Mesendoderm (in vitro differentiated cells): ENCODE measurements at regions not wholly inside any gene's neighbourhood (a gene's known extent, or its start where the extent isn't known, plus 50 kb on each side); places are given as distances from the start of the nearest gene placed in this dataset.
A peak's percentile ranks its signal among the peaks of the same experiment; 100 is the strongest.

Experiments used
- DNase-seq: peaks from one replicate; pipeline ENCODE4 v3.0.0; 2013
- H2AK5ac ChIP-seq: 2 replicates; pipeline ENCODE4 v1.6.1; 2013; ENCODE audit warnings: low read length, inconsistent platforms
- H2BK120ac ChIP-seq: 2 replicates; pipeline ENCODE4 v1.6.1; 2013; ENCODE audit warnings: low read depth, mild to moderate bottlenecking, low read length, moderate library complexity, mixed read lengths
- H2BK15ac ChIP-seq: replicated peaks from 2 replicates; pipeline ENCODE4 v1.6.1; 2013; ENCODE audit warnings: low read depth, mild to moderate bottlenecking, moderate library complexity
- H2BK5ac ChIP-seq: 2 replicates; pipeline ENCODE4 v1.6.1; 2013; ENCODE audit warnings: low read length, inconsistent platforms
- H3K18ac ChIP-seq: 2 replicates; pipeline ENCODE4 v1.6.1; 2013; ENCODE audit warnings: mild to moderate bottlenecking, low read length, mixed read lengths
- H3K23ac ChIP-seq: one replicate; pipeline ENCODE4 v1.6.1; 2013; ENCODE audit warnings: low read length
- H3K27ac ChIP-seq: 2 replicates; pipeline ENCODE4 v1.5.1; 2013; ENCODE audit warnings: low read depth, mild to moderate bottlenecking, inconsistent platforms, low read length, moderate library complexity
- H3K27me3 ChIP-seq: 2 replicates; pipeline ENCODE4 v1.6.1; 2013; ENCODE audit warnings: low read length, control low read depth, mild to moderate bottlenecking, inconsistent platforms; ENCODE audit not compliant: insufficient read depth, poor library complexity
- H3K36me3 ChIP-seq: 2 replicates; pipeline ENCODE4 v1.6.1; 2013; ENCODE audit warnings: low read length, inconsistent platforms; ENCODE audit not compliant: control insufficient read depth, insufficient read depth
- H3K4ac ChIP-seq: one replicate; pipeline ENCODE4 v1.6.1; 2013; ENCODE audit warnings: low read depth, mild to moderate bottlenecking, low read length, moderate library complexity
- H3K4me1 ChIP-seq: 2 replicates; pipeline ENCODE4 v1.6.1; 2013; ENCODE audit warnings: low read depth, low read length, inconsistent platforms; ENCODE audit not compliant: control insufficient read depth
- H3K4me2 ChIP-seq: 2 replicates; pipeline ENCODE4 v1.6.1; 2013; ENCODE audit warnings: low read length
- H3K4me3 ChIP-seq: 2 replicates; pipeline ENCODE4 v1.5.1; 2013; ENCODE audit warnings: mild to moderate bottlenecking, low read length
- H3K56ac ChIP-seq: one replicate; pipeline ENCODE4 v1.6.1; 2013; ENCODE audit warnings: low read length
- H3K79me1 ChIP-seq: 2 replicates; pipeline ENCODE4 v1.6.1; 2013; ENCODE audit warnings: low read length, inconsistent platforms
- H3K79me2 ChIP-seq: 2 replicates; pipeline ENCODE4 v1.6.1; 2013; ENCODE audit warnings: mild to moderate bottlenecking, low read length; ENCODE audit not compliant: control insufficient read depth, insufficient read depth
- H3K9ac ChIP-seq: 2 replicates; pipeline ENCODE4 v1.6.1; 2013; ENCODE audit warnings: low read length, inconsistent platforms
- H4K5ac ChIP-seq: one replicate; pipeline ENCODE4 v1.6.1; 2013; ENCODE audit warnings: low read length
- H4K8ac ChIP-seq: one replicate; pipeline ENCODE4 v1.6.1; 2013; ENCODE audit warnings: low read depth, mild to moderate bottlenecking, control low read depth, low read length, moderate library complexity
- WGBS: extraction: QIAGEN DNeasy Blood & Tissue Kit; methylation state at CpG from one replicate; pipeline ENCODE4 v1.1.7; 2013; ENCODE audit warnings: low lambda C conversion rate, missing lambda C conversion rate; ENCODE audit not compliant: insufficient coverage; ENCODE audit errors: extremely low coverage; 5-methylcytosine and 5-hydroxymethylcytosine counted together

GRCh38 chr6:23650676-23651075 is 475.3 kb upstream of the NRSN1 start:
- Histone ChIP-seq H3K9ac (no peak overlapping the region), H3K27me3 (no peaks in the 10 kb centered on the region), H3K18ac (no peak overlapping the region), H2BK120ac (no peak overlapping the region), H3K79me1 (no peaks in the 10 kb centered on the region), H3K23ac (no peak overlapping the region), H3K4me2 (no peak overlapping the region), H3K4me3 (no peak overlapping the region), H4K5ac (no peak overlapping the region), H3K4ac (no peak overlapping the region), H3K56ac (peak overlapping the region; percentile 19), H2BK5ac (no peak overlapping the region), H3K36me3 (no peaks in the 10 kb centered on the region), H3K27ac (no peak overlapping the region), H3K4me1 (no peaks in the 10 kb centered on the region), H3K79me2 (no peaks in the 10 kb centered on the region), H4K8ac (no peak overlapping the region), H2BK15ac (no peak overlapping the region), H2AK5ac (no peak overlapping the region)
- WGBS = no CpG with 5 or more reads among the region's 5 CpGs
- DNase-seq = no peak

GRCh38 chr6:23654745-23655144 is 471.3 kb upstream of the NRSN1 start:
- no peaks in the 10 kb centered on the region for H3K4me1 ChIP-seq
- no peaks in the 10 kb centered on the region for H3K36me3 ChIP-seq
- no peak overlapping the region for H3K4me2 ChIP-seq
- H3K27ac ChIP-seq = no peak overlapping the region
- H3K18ac ChIP-seq = no peak overlapping the region
- no peak overlapping the region for H2BK15ac ChIP-seq
- H3K79me1 ChIP-seq = no peaks in the 10 kb centered on the region
- H3K23ac ChIP-seq = no peak overlapping the region
- no peak overlapping the region for H3K4ac ChIP-seq
- no peak overlapping the region for H3K4me3 ChIP-seq
- no peak overlapping the region for H4K8ac ChIP-seq
- H2BK5ac ChIP-seq = no peak overlapping the region
- H3K9ac ChIP-seq = no peak overlapping the region
- no peak overlapping the region for H3K56ac ChIP-seq
- no peak overlapping the region for H2AK5ac ChIP-seq
- H3K79me2 ChIP-seq = no peaks in the 10 kb centered on the region
- no peak for DNase-seq
- no peak overlapping the region for H4K5ac ChIP-seq
- 100% methylated on average over 1 of the region's 6 CpGs for WGBS
- no peaks in the 10 kb centered on the region for H3K27me3 ChIP-seq
- no peak overlapping the region for H2BK120ac ChIP-seq

- Histone ChIP-seq H3K23ac (no peak overlapping the region), H3K56ac (no peak overlapping the region), H3K36me3 (no peaks in the 10 kb centered on the region), H4K5ac (no peak overlapping the region), H3K79me2 (no peaks in the 10 kb centered on the region), H3K9ac (no peak overlapping the region), H3K4me2 (no peak overlapping the region), H3K4me3 (no peak overlapping the region), H3K4me1 (no peaks in the 10 kb centered on the region), H3K18ac (no peak overlapping the region), H4K8ac (no peak overlapping the region), H3K27me3 (no peaks in the 10 kb centered on the region), H2AK5ac (no peak overlapping the region), H3K79me1 (no peaks in the 10 kb centered on the region), H2BK120ac (no peak overlapping the region), H2BK15ac (no peak overlapping the region), H3K4ac (no peak overlapping the region), H3K27ac (no peak overlapping the region), H2BK5ac (no peak overlapping the region)
- no CpG with 5 or more reads among the region's 3 CpGs for WGBS
- DNase-seq = no peak
Observed at GRCh38 chr6:23655525-23655924, 470.5 kb upstream of the NRSN1 start.

- Histone ChIP-seq H2BK5ac (no peak overlapping the region), H2BK15ac (no peak overlapping the region), H2AK5ac (no peak overlapping the region), H4K5ac (no peak overlapping the region), H3K4ac (no peak overlapping the region), H3K27me3 (no peaks in the 10 kb centered on the region), H3K36me3 (no peaks in the 10 kb centered on the region), H3K56ac (no peak overlapping the region), H3K79me1 (no peaks in the 10 kb centered on the region), H3K4me1 (no peaks in the 10 kb centered on the region), H3K18ac (no peak overlapping the region), H3K27ac (no peak overlapping the region), H3K9ac (no peak overlapping the region), H4K8ac (no peak overlapping the region), H3K79me2 (no peaks in the 10 kb centered on the region), H3K4me2 (no peak overlapping the region), H3K4me3 (no peak overlapping the region), H3K23ac (no peak overlapping the region), H2BK120ac (no peak overlapping the region)
- no CpG with 5 or more reads among the region's 14 CpGs for WGBS
- peak; percentile 39 for DNase-seq
Observed at GRCh38 chr6:23656255-23657194, 469.5 kb upstream of the NRSN1 start.

- no CpG with 5 or more reads among the region's 2 CpGs for WGBS
- no peak overlapping the region for H3K4ac ChIP-seq
- no peak overlapping the region for H2BK15ac ChIP-seq
- H3K27me3 ChIP-seq = no peaks in the 10 kb centered on the region
- no peak overlapping the region for H2AK5ac ChIP-seq
- H4K5ac ChIP-seq = no peak overlapping the region
- no peak overlapping the region for H3K56ac ChIP-seq
- no peak overlapping the region for H2BK120ac ChIP-seq
- H2BK5ac ChIP-seq = no peak overlapping the region
- H3K23ac ChIP-seq = no peak overlapping the region
- no peak overlapping the region for H3K9ac ChIP-seq
- H3K79me2 ChIP-seq = no peaks in the 10 kb centered on the region
- H3K4me2 ChIP-seq = no peak overlapping the region
- H3K79me1 ChIP-seq = no peaks in the 10 kb centered on the region
- H3K4me1 ChIP-seq = no peaks in the 10 kb centered on the region
- H4K8ac ChIP-seq = no peak overlapping the region
- H3K18ac ChIP-seq = no peak overlapping the region
- no peak overlapping the region for H3K27ac ChIP-seq
- H3K36me3 ChIP-seq = no peaks in the 10 kb centered on the region
- DNase-seq = peak; percentile 69
- no peak overlapping the region for H3K4me3 ChIP-seq
Observed at GRCh38 chr6:23659125-23659524, 466.9 kb upstream of the NRSN1 start.

- Histone ChIP-seq H3K4me1 (no peaks in the 10 kb centered on the region), H3K9ac (no peak overlapping the region), H2AK5ac (no peak overlapping the region), H4K5ac (no peak overlapping the region), H3K27me3 (no peaks in the 10 kb centered on the region), H3K18ac (no peak overlapping the region), H3K36me3 (no peaks in the 10 kb centered on the region), H3K27ac (no peak overlapping the region), H2BK15ac (no peak overlapping the region), H3K4me2 (no peak overlapping the region), H3K79me2 (no peaks in the 10 kb centered on the region), H3K79me1 (no peaks in the 10 kb centered on the region), H3K23ac (no peak overlapping the region), H2BK5ac (no peak overlapping the region), H3K4ac (no peak overlapping the region), H2BK120ac (no peak overlapping the region), H3K56ac (no peak overlapping the region), H3K4me3 (no peak overlapping the region), H4K8ac (no peak overlapping the region)
- WGBS = no CpG with 5 or more reads among the region's 4 CpGs
- no peak for DNase-seq
Observed at GRCh38 chr6:23661549-23661948, 464.5 kb upstream of the NRSN1 start.
